Heart right ventricle (tissue), 16 donors: ENCODE measurements at regions not wholly inside any gene's neighbourhood (a gene's known extent, or its start where the extent isn't known, plus 50 kb on each side); places are given as distances from the start of the nearest gene placed in this dataset.

Experiments
- ATAC-seq, 8 donors: fragments of 200-7000 bp; cut with Tn5 transposase; one replicate each; pipeline ENCODE4 v1.9.1; 2020; ENCODE audit warnings: mild to moderate bottlenecking in 8 of 8, moderate library complexity in 8 of 8, moderate number of reproducible peaks in 1 of 8
- DNase-seq, 2 donors: peaks; one replicate each; pipeline ENCODE4 v3.0.0-alpha.2; 2020
- H3K27ac ChIP-seq, 10 donors: fragments of 200-600 bp; sonication (generic) in 2 of 10; one replicate each; pipeline versions ENCODE4 v1.5.0 to v1.8.0; 2020 to 2022; ENCODE audit warnings: mild to moderate bottlenecking in 3 of 10
- H3K27me3 ChIP-seq, 7 donors: fragments of 200-600 bp; one replicate each; pipeline ENCODE4 v1.8.0; 2021 to 2022; ENCODE audit warnings: mild to moderate bottlenecking in 2 of 7
- H3K36me3 ChIP-seq, 9 donors: fragments of 200-600 bp; sonication (generic) in 1 of 9; one replicate each; pipeline versions ENCODE4 v1.5.0 to v1.8.0; 2020 to 2022; ENCODE audit warnings: mild to moderate bottlenecking in 2 of 9
- H3K4me1 ChIP-seq, 9 donors: fragments of 200-600 bp; sonication (generic) in 1 of 9; one replicate each; pipeline versions ENCODE4 v1.5.0 to v1.8.0; 2020 to 2022; ENCODE audit warnings: mild to moderate bottlenecking in 4 of 9
- H3K4me3 ChIP-seq, 10 donors: fragments of 200-600 bp; sonication (generic) in 2 of 10; one replicate each; pipeline versions ENCODE4 v1.5.0 to v1.8.0; 2020 to 2022; ENCODE audit warnings: mild to moderate bottlenecking in 7 of 10, moderate library complexity in 2 of 10
- H3K9me3 ChIP-seq, 11 donors: fragments of 200-600 bp in 10 of 11; sonication (generic) in 2 of 11; one replicate each; pipeline versions ENCODE4 v1.5.0 to v1.8.0; 2013 to 2022; ENCODE audit warnings: mild to moderate bottlenecking in 2 of 11, control low read depth in 1 of 11, moderate library complexity in 1 of 11
- CTCF ChIP-seq, 9 donors: fragments of 200-600 bp; sonication (generic) in 2 of 9; IDR thresholded peaks; one replicate each; pipeline versions ENCODE4 v1.5.0 to v1.8.0; 2021 to 2022; ENCODE audit warnings: antibody characterized with exemption in 9 of 9, mild to moderate bottlenecking in 5 of 9, moderate library complexity in 1 of 9
- WGBS, 2 donors: extraction: QIAGEN DNeasy Blood & Tissue Kit; methylation state at CpG; one replicate each; pipeline ENCODE4 v1.1.7; 2013; ENCODE audit warnings: inconsistent platforms in 1 of 2; 5-methylcytosine and 5-hydroxymethylcytosine counted together
- intact Hi-C, 10 donors: fragments of 100-400 bp; cut with DNase I; formaldehyde crosslinking; loops; one replicate each; pipeline versions ENCODE4 v1.11.1 to v1.14.2; 2022
- donor health status: Arrhythmogenic right ventricular cardiomyopathy.
- donor health status: ischemic (EF 13 %, LVEDD 7.1; RV severe dilation, severe dysfunction).
- donor health status: healthy with polysubstance abuse.
- donor health status: DM: no; HTN: yes; CAD: no.
- donor health status: DM: no; HTN: no; CAD: no.
- donor health status: ischemic (EF 25% LVEDD 6.9; RV normal size, moderate dysfunction).
- donor health status: ischemic (EF 25% LVEDD 5.7; RV mildly dilated, moderate dysfunction).
- donor health status: healthy.
- donor health status: DM: yes; HTN: yes; CAD: no.
- donor health status: Ischemic cardiomyopathy.
- donor health status: ischemic (EF 35%, LVEDD 5.7; RV mildly dilated, moderate dysfunction).
- donor health status: nonischemic (EF 11% LVEDD 7.7; RV severe dilation, severe dysfunction).
- donor health status: DM: yes; HTN: yes; CAD: no.
- donor health status: PGD.
- donor health status: ischemic (EF 29% LVEDD 5.4; RV normal size, mild dysfunction).
- donor health status: nonischemic (EF 23%, LVEDD 6.1; RV moderate dilation, normal function).

- peak in 7 of 8 donors; percentile 55 to 84 (median 73) for ATAC-seq
- intact Hi-C loops, result no loop called here
- no peaks in the 10 kb centered on the region for H3K27me3 ChIP-seq
- peaks cover 0 to 16% (median 12%) of the 10 kb centered on the region in 9 donors for H3K4me1 ChIP-seq
- peaks cover 0 to 78% (median 16%) of the 10 kb centered on the region in 9 donors for H3K36me3 ChIP-seq
- 40 to 42% methylated on average over 8 of the region's 8 CpGs for WGBS, 2 donors
- no peak overlapping the region for H3K4me3 ChIP-seq
- H3K9me3 ChIP-seq, result no peaks in the 10 kb centered on the region
- H3K27ac ChIP-seq, result peak overlapping the region in 3 of 10 donors; percentile 13 to 31 (median 20)
- DNase-seq, result no peak
- TF ChIP-seq CTCF (IDR thresholded peaks at IDR 0.05), result no peak
These were observed 274.9 kb downstream of the UTRN start for GRCh38 chr6:144559865-144560593.

GRCh38 chr6:144561455-144562043, 276.4 kb downstream of the UTRN start:
- no peak for TF ChIP-seq CTCF (IDR thresholded peaks at IDR 0.05)
- Histone ChIP-seq H3K9me3 (no peaks in the 10 kb centered on the region), H3K27ac (no peak overlapping the region), H3K4me3 (no peak overlapping the region), H3K27me3 (no peaks in the 10 kb centered on the region), H3K36me3 (peaks cover 0 to 67% (median 10%) of the 10 kb centered on the region in 9 donors), H3K4me1 (peaks cover 0 to 24% (median 13%) of the 10 kb centered on the region in 9 donors)
- 95 to 99% methylated on average over 2 of the region's 2 CpGs for WGBS, 2 donors
- intact Hi-C loops, result no loop called here
- DNase-seq (no peak), ATAC-seq (no peak)

- Histone ChIP-seq H3K9me3 (no peaks in the 10 kb centered on the region), H3K36me3 (peaks cover 0 to 66% (median 10%) of the 10 kb centered on the region in 9 donors), H3K27ac (no peak overlapping the region), H3K4me3 (no peak overlapping the region), H3K4me1 (peaks cover 0 to 34% (median 13%) of the 10 kb centered on the region in 9 donors), H3K27me3 (no peaks in the 10 kb centered on the region)
- 98 to 100% methylated on average over 2 of the region's 2 CpGs for WGBS, 2 donors
- DNase-seq (no peak), ATAC-seq (no peak)
- intact Hi-C loops, result no loop called here
- no peak for TF ChIP-seq CTCF (IDR thresholded peaks at IDR 0.05)
These were observed 279.1 kb downstream of the UTRN start for GRCh38 chr6:144564202-144564601.

- WGBS, 2 donors, result 95 to 98% methylated on average over 3 of the region's 3 CpGs
- Histone ChIP-seq H3K9me3 (no peaks in the 10 kb centered on the region), H3K27me3 (no peaks in the 10 kb centered on the region), H3K27ac (no peak overlapping the region), H3K4me3 (no peak overlapping the region), H3K36me3 (peaks cover 0 to 80% (median 11%) of the 10 kb centered on the region in 9 donors), H3K4me1 (peaks cover 0 to 22% (median 0%) of the 10 kb centered on the region in 9 donors)
- intact Hi-C loops, result no loop called here
- ATAC-seq (no peak), DNase-seq (no peak)
- TF ChIP-seq CTCF (IDR thresholded peaks at IDR 0.05), result no peak
These were observed 281.9 kb downstream of the UTRN start for GRCh38 chr6:144566868-144567615.
